ENCODE measurements at regions not wholly inside any gene's neighbourhood (a gene's known extent, or its start where the extent isn't known, plus 50 kb on each side); places are given as distances from the start of the nearest gene placed in this dataset.

DNA sequence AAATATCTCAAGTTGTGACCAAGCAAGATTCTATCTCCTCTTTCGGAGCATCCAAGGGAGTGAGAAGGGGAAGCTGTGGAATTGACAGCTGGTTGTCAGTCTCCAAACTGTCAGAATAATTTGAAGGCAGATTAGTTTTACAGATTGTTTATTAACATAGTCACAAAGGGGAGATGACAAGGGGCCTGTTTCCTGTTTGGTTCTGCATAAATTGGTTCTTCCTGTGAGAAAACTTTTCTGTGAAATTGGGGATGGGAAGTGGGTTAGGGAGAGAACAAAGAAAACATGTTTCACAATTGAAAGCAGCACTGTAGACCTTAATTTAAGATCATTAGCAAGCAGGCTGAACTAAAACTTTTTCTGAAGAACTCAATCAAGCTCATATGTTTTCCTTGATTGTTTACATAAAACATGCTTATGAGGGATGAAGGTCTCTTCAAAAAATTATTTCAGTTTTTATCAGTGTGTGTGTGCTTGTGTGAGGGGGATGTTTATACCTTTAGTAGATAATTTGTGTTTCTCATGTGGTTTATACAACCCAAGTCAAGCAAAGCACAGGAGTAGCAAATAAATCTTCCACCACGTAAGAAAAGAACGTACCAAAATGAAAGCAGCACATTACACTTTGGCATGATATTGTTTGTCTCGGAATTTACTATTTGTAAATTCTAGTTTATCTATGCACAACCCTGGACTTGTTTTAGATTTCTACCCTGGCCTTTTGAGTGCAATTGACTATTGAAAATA, 604.9 kb upstream of the CDH2 start:
- Histone ChIP-seq H3K27me3 (ENCODE audit: low read depth) (no peaks in the 10 kb centered on the region), H3K9me3 (no peaks in the 10 kb centered on the region)
- intact Hi-C loops (cut with DNase I): no loop called here

DNA sequence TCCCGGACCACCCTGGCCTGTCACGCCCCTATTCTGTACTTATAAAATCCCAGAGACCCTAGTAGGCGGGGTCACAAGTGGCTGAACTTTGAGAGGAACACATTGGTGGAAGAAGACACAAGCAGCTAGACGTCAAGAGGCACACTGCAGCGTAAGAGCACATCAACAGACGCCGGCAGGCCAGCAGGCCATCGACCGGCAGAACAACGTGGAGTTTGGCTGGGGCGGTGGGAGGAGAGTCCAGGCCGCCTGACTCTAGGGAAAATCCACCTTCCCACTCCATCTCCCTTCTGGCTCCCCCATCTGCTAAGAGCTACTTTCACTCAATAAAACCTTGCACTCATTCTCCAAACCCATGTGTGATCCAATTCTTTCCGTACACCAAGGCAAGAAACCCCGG, 601.8 kb upstream of the CDH2 start:
- intact Hi-C loops (cut with DNase I): no loop called here
- H3K27ac ChIP-seq: no peak overlapping the region
- ATAC-seq: no peak
- H3K4me3 ChIP-seq: no peak overlapping the region
- H3K36me3 ChIP-seq: no peaks in the 10 kb centered on the region
- no peak for DNase-seq
- no peaks in the 10 kb centered on the region for H3K4me1 ChIP-seq
- TF ChIP-seq, protein P1, sequence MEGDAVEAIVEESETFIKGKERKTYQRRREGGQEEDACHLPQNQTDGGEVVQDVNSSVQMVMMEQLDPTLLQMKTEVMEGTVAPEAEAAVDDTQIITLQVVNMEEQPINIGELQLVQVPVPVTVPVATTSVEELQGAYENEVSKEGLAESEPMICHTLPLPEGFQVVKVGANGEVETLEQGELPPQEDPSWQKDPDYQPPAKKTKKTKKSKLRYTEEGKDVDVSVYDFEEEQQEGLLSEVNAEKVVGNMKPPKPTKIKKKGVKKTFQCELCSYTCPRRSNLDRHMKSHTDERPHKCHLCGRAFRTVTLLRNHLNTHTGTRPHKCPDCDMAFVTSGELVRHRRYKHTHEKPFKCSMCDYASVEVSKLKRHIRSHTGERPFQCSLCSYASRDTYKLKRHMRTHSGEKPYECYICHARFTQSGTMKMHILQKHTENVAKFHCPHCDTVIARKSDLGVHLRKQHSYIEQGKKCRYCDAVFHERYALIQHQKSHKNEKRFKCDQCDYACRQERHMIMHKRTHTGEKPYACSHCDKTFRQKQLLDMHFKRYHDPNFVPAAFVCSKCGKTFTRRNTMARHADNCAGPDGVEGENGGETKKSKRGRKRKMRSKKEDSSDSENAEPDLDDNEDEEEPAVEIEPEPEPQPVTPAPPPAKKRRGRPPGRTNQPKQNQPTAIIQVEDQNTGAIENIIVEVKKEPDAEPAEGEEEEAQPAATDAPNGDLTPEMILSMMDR (IDR thresholded peaks at IDR 0.05): no peak
- no peaks in the 10 kb centered on the region for H3K27me3 ChIP-seq (ENCODE audit: low read depth)
- H3K9me3 ChIP-seq: no peaks in the 10 kb centered on the region

More for the DNA sequence above, 604.9 kb upstream of the CDH2 start:
- Histone ChIP-seq H3K4me3 (no peak overlapping the region), H3K27ac (no peak overlapping the region), H3K4me1 (no peaks in the 10 kb centered on the region), H3K36me3 (no peaks in the 10 kb centered on the region)
- DNase-seq (no peak), ATAC-seq (no peak)
- TF ChIP-seq, protein P1 (IDR thresholded peaks at IDR 0.05): no peak

DNA sequence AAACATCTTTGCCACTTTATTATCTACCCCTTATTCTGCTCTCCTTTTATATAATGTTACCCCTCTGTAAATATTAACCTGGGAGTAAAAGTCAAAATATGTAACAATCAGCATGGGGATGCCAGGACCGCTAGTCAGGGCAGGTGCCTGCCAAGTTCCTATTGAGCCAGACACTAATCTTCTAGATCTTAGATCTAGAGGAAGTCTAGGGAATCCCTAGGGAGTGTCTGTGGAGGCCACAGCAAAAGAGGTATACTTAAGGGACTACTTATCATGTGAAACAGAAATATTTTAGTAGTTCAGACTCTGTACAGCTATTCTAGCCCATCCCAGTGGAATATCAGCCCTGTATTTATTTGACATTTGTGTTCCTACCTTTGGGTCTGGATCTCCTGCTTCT, 600.8 kb upstream of the CDH2 start:
- TF ChIP-seq, protein P1 (IDR thresholded peaks at IDR 0.05): no peak
- Histone ChIP-seq H3K27ac (no peak overlapping the region), H3K4me1 (no peaks in the 10 kb centered on the region), H3K4me3 (no peak overlapping the region), H3K9me3 (no peaks in the 10 kb centered on the region), H3K36me3 (no peaks in the 10 kb centered on the region), H3K27me3 (ENCODE audit: low read depth) (no peaks in the 10 kb centered on the region)
- ATAC-seq (no peak), DNase-seq (no peak)
- intact Hi-C loops (cut with DNase I): no loop called here

DNA sequence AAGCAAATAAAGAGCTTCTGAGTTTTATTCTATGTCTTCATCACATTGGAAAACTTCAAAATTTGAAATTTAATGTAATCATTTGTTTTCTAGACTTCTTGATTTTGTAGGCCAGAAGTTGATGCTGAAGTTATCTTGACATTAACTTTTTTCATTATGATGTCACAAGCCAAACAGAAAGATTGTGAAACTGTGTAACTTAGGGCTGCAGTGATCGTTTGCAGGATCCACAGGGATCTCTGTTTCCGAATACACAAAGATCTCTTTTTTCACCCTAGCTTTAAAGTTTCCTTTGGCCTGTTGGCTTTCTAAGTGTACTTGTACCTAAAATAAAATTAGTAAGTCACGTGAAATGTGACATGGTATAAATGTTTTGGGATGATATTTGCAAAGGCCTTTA, 594.9 kb upstream of the CDH2 start:
- intact Hi-C loops (cut with DNase I): no loop called here
- Histone ChIP-seq H3K4me3 (no peak overlapping the region), H3K27me3 (ENCODE audit: low read depth) (no peaks in the 10 kb centered on the region), H3K4me1 (no peaks in the 10 kb centered on the region), H3K27ac (no peak overlapping the region), H3K9me3 (no peaks in the 10 kb centered on the region), H3K36me3 (no peaks in the 10 kb centered on the region)
- TF ChIP-seq, protein P1 (IDR thresholded peaks at IDR 0.05): no peak
- DNase-seq (no peak), ATAC-seq (no peak)

DNA sequence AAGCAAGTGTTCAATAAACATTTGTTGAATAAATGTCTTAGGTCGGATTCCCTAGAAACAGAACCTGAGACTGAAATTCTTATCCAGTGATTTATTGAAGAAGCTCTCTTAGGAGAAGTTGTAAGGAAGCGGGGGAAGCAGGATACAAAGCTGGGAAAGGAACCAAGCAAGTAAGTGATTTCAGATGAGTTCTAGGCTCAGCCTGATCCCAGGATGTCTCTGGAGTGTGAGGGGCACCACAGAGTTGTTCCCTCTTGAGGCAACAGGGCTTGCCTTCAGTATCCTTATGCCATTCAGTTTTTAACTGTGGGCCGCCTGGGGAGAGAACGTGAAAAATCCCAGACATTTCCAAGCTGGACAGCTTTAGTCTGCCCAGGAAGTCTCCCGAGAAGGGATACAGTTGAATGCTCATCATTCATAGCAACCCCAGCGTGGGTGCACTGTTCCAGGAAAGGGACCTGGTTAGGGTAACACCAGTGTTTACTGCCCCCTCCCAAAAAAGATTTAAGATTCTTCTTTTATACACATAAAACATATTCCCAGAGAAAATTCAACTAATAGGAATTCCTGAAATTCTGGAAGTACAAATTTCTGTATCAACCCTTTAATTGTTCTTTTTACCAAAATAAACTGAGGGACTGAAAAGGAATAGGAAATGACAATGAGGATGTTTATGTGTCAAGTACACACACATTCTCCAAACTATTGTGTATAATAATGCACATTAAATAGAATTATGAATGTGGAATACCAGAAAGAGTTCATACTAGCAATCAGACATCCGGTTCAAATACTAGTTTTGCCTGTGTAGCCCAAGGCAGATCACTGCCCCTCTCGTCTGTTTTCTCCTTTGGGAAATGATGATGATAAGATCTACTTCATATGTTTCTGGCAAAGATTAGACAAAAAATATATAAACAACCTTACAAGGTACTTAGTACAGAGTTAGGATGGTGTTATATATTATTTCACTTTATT, 592.1 kb upstream of the CDH2 start:
- DNase-seq (no peak), ATAC-seq (no peak)
- Histone ChIP-seq H3K27ac (no peak overlapping the region), H3K4me1 (no peaks in the 10 kb centered on the region), H3K27me3 (ENCODE audit: low read depth) (no peaks in the 10 kb centered on the region), H3K4me3 (no peak overlapping the region), H3K36me3 (no peaks in the 10 kb centered on the region), H3K9me3 (no peaks in the 10 kb centered on the region)
- intact Hi-C loops (cut with DNase I): no loop called here
- TF ChIP-seq, protein P1 (IDR thresholded peaks at IDR 0.05): no peak

Measured in lower lobe of right lung (tissue), 2 donors.